CD14-positive monocyte (primary cell): ENCODE measurements at regions not wholly inside any gene's neighbourhood (a gene's known extent, or its start where the extent isn't known, plus 50 kb on each side); places are given as distances from the start of the nearest gene placed in this dataset.

Source experiments
- DNase-seq, 3 donors: peaks; one replicate each; pipeline ENCODE4 v3.0.0-alpha.2; 2011 to 2022
- H2AFZ ChIP-seq: 2 replicates; pipeline ENCODE4 v1.6.0; 2012; ENCODE audit warnings: mild to moderate bottlenecking, low read depth, low read length, inconsistent platforms; ENCODE audit not compliant: insufficient read depth, poor library complexity, severe bottlenecking
- H3K27ac ChIP-seq, 2 donors: 1 replicate in 1 of 2; 2 replicates in 1 of 2; pipeline ENCODE4 v1.5.1; 2012 to 2013; ENCODE audit warnings: low read length in 2 of 2, control low read depth in 1 of 2, inconsistent platforms in 1 of 2, low read depth in 1 of 2, mild to moderate bottlenecking in 1 of 2
- H3K27me3 ChIP-seq, 2 donors: one replicate each; pipeline versions ENCODE4 v1.6.0 to v1.6.1; 2011 to 2013; ENCODE audit warnings: low read length in 2 of 2; ENCODE audit not compliant: control insufficient read depth in 2 of 2, insufficient read depth in 2 of 2
- H3K36me3 ChIP-seq, 2 donors: replicated peaks in 1 of 2; 1 replicate in 1 of 2; 2 replicates in 1 of 2; pipeline versions ENCODE4 v1.5.1 to v1.6.1; 2012 to 2013; ENCODE audit warnings: low read length in 2 of 2, control low read depth in 1 of 2, inconsistent platforms in 1 of 2, mild to moderate bottlenecking in 1 of 2; ENCODE audit not compliant: insufficient read depth in 2 of 2, control insufficient read depth in 1 of 2
- H3K4me1 ChIP-seq, 2 donors: 1 replicate in 1 of 2; 2 replicates in 1 of 2; pipeline versions ENCODE4 v1.5.1 to v1.6.1; 2012 to 2013; ENCODE audit warnings: low read length in 2 of 2, control low read depth in 1 of 2, inconsistent platforms in 1 of 2, mild to moderate bottlenecking in 1 of 2, moderate library complexity in 1 of 2; ENCODE audit not compliant: insufficient read depth in 2 of 2, control insufficient read depth in 1 of 2
- H3K4me2 ChIP-seq: replicated peaks from 2 replicates; pipeline ENCODE3; 2012; ENCODE audit warnings: low read length, moderate library complexity, mild to moderate bottlenecking; ENCODE audit not compliant: poor library complexity, severe bottlenecking; ENCODE audit errors: extremely low read depth
- H3K4me3 ChIP-seq, 3 experiments: fragments of 200-600 bp in 1 of 3; sonication (generic) in 1 of 3; replicated peaks in 1 of 3; 1 replicate in 2 of 3; 2 replicates in 1 of 3; pipeline ENCODE4 v1.5.1; 2011 to 2013; ENCODE audit warnings: low read length in 3 of 3, mild to moderate bottlenecking in 3 of 3, control low read depth in 2 of 3, low read depth in 2 of 3, inconsistent platforms in 1 of 3, moderate library complexity in 1 of 3
- H3K79me2 ChIP-seq: 2 replicates; pipeline ENCODE4 v1.6.0; 2012; ENCODE audit warnings: mild to moderate bottlenecking, control low read depth, inconsistent platforms, low read length, moderate library complexity; ENCODE audit not compliant: insufficient read depth
- H3K9ac ChIP-seq: 2 replicates; pipeline ENCODE4 v1.6.0; 2017; ENCODE audit warnings: low read length, mild to moderate bottlenecking; ENCODE audit not compliant: insufficient read depth, poor library complexity, severe bottlenecking
- H3K9me3 ChIP-seq, 2 donors: replicated peaks in 1 of 2; 1 replicate in 1 of 2; 2 replicates in 1 of 2; pipeline versions ENCODE4 v1.5.1 to v1.6.1; 2012 to 2013; ENCODE audit warnings: low read length in 2 of 2, control low read depth in 1 of 2; ENCODE audit not compliant: control insufficient read depth in 1 of 2, insufficient read depth in 1 of 2
- H4K20me1 ChIP-seq: 2 replicates; pipeline ENCODE4 v1.6.0; 2012; ENCODE audit warnings: mild to moderate bottlenecking, low read length, control low read depth, moderate library complexity; ENCODE audit not compliant: insufficient read depth
- H3K27ac Mint-ChIP-seq, 7 donors: one replicate each; pipeline ENCODE4 v1.8.0; 2020; ENCODE audit warnings: mild to moderate bottlenecking in 7 of 7, mixed read lengths in 7 of 7, moderate library complexity in 6 of 7, inconsistent platforms in 2 of 7
- H3K27me3 Mint-ChIP-seq, 3 donors: one replicate each; pipeline ENCODE4 v1.8.0; 2021 to 2022; ENCODE audit warnings: low read depth in 3 of 3, mild to moderate bottlenecking in 3 of 3, mixed read lengths in 3 of 3, moderate library complexity in 3 of 3, inconsistent platforms in 1 of 3
- H3K36me3 Mint-ChIP-seq, 2 donors: one replicate each; pipeline ENCODE4 v1.8.0; 2020; ENCODE audit warnings: mixed read lengths in 2 of 2, inconsistent platforms in 1 of 2, mild to moderate bottlenecking in 1 of 2
- H3K4me1 Mint-ChIP-seq: one replicate; pipeline ENCODE4 v1.8.0; 2020; ENCODE audit warnings: mild to moderate bottlenecking, mixed read lengths
- H3K4me3 Mint-ChIP-seq, 2 donors: one replicate each; pipeline ENCODE4 v1.8.0; 2020; ENCODE audit warnings: mild to moderate bottlenecking in 2 of 2, mixed read lengths in 2 of 2, moderate library complexity in 1 of 2
- H3K9me3 Mint-ChIP-seq, 7 donors: one replicate each; pipeline ENCODE4 v1.8.0; 2020 to 2022; ENCODE audit warnings: mixed read lengths in 7 of 7, mild to moderate bottlenecking in 6 of 7, moderate library complexity in 6 of 7, inconsistent platforms in 2 of 7
- CTCF ChIP-seq: fragments of 200-600 bp; IDR thresholded peaks from one replicate; pipeline ENCODE4 v1.8.0; 2022; ENCODE audit warnings: antibody characterized with exemption, mild to moderate bottlenecking
- WGBS: methylation state at CpG from one replicate; pipeline ENCODE4 v1.1.5; 2013; ENCODE audit warnings: missing lambda C conversion rate; ENCODE audit not compliant: insufficient coverage; 5-methylcytosine and 5-hydroxymethylcytosine counted together
- intact Hi-C, 2 donors: fragments of 100-400 bp; cut with micrococcal nuclease; formaldehyde crosslinking; loops; one replicate each; pipeline versions ENCODE4 v1.15.0 to v1.15.1; 2023

GRCh38 chr18:43622024-43622423, 344.7 kb upstream of the SYT4 start:
- no peak overlapping the region for H3K27ac ChIP-seq
- intact Hi-C loops = loop anchor here (5.0 to 10.0 kb wide), 2 partner anchors 1760 to 1763 kb away; no protein-coding TSS in a partner anchor
- Mint-ChIP-seq H3K36me3 (no peaks in the 10 kb centered on the region), H3K4me3 (no peak overlapping the region), H3K9me3 (peaks cover 0 to 2% (median 0%) of the 10 kb centered on the region in 7 donors), H3K27me3 (peaks cover 0 to 6% (median 0%) of the 10 kb centered on the region in 3 donors), H3K4me1 (no peaks in the 10 kb centered on the region), H3K27ac (no peak overlapping the region)
- H3K79me2 ChIP-seq = no peaks in the 10 kb centered on the region
- H3K27me3 ChIP-seq = no peaks in the 10 kb centered on the region
- H3K4me3 ChIP-seq = no peak overlapping the region
- H3K4me2 ChIP-seq = no peak overlapping the region
- no peak overlapping the region for H3K9ac ChIP-seq
- 25% methylated on average over 1 of the region's 3 CpGs for WGBS
- no peaks in the 10 kb centered on the region for H4K20me1 ChIP-seq
- no peak for TF ChIP-seq CTCF
- no peak overlapping the region for H2AFZ ChIP-seq
- DNase-seq = no peak
- H3K36me3 ChIP-seq = no peaks in the 10 kb centered on the region
- no peaks in the 10 kb centered on the region for H3K4me1 ChIP-seq
- no peaks in the 10 kb centered on the region for H3K9me3 ChIP-seq

- intact Hi-C loops = loop anchor here in 1 of 2 donors (10.0 kb wide), 1 partner anchor 1759 kb away; no protein-coding TSS in a partner anchor
- no peak overlapping the region for H3K4me3 Mint-ChIP-seq
Observed at GRCh38 chr18:43625582-43625981, 348.3 kb upstream of the SYT4 start.

More at GRCh38 chr18:43625582-43625981, 348.3 kb upstream of the SYT4 start:
- Mint-ChIP-seq H3K27ac (no peak overlapping the region), H3K9me3 (peaks cover 0 to 2% (median 0%) of the 10 kb centered on the region in 7 donors), H3K36me3 (no peaks in the 10 kb centered on the region), H3K4me1 (no peaks in the 10 kb centered on the region), H3K27me3 (no peaks in the 10 kb centered on the region)
- Histone ChIP-seq H3K9ac (no peak overlapping the region), H2AFZ (no peak overlapping the region), H3K36me3 (no peaks in the 10 kb centered on the region), H3K4me3 (no peak overlapping the region), H3K27me3 (no peaks in the 10 kb centered on the region), H3K9me3 (no peaks in the 10 kb centered on the region), H4K20me1 (no peaks in the 10 kb centered on the region), H3K79me2 (no peaks in the 10 kb centered on the region), H3K4me2 (no peak overlapping the region), H3K27ac (no peak overlapping the region), H3K4me1 (no peaks in the 10 kb centered on the region)
- no peak for TF ChIP-seq CTCF
- no CpG with 5 or more reads among the region's 1 CpG for WGBS
- DNase-seq = no peak
